Hematopoietic multipotent progenitor cell treated with erythropoietin and hydrocortisone succinate and interleukin-3 and kit ligand, for 17 days (in vitro differentiated cells): ENCODE measurements at regions not wholly inside any gene's neighbourhood (a gene's known extent, or its start where the extent isn't known, plus 50 kb on each side); places are given as distances from the start of the nearest gene placed in this dataset.
"Not testable (repeated sequence)": the region's sequence is repeated elsewhere in the genome, so short reads cannot be mapped to it uniquely, and the experiment has no call there.

ENCODE experiments used
- DNase-seq: peaks from one replicate; pipeline ENCODE4 v3.0.0-alpha.2; 2015; ENCODE audit warnings: low spot score

GRCh38 chr5:56421246-56422075 is 188.3 kb upstream of the ANKRD55 start:
- DNase-seq, result no peak

- DNase-seq, result no peak
Measured at GRCh38 chr5:56420323-56420722, 187.2 kb upstream of the ANKRD55 start.

- DNase-seq, result no peak
Measured at GRCh38 chr5:56419667-56420066, 186.5 kb upstream of the ANKRD55 start.

GRCh38 chr5:56415356-56415765 is 182.2 kb upstream of the ANKRD55 start:
- DNase-seq, result no peak

- no peak for DNase-seq
Measured at GRCh38 chr5:56414066-56414465, 180.9 kb upstream of the ANKRD55 start.

- no peak for DNase-seq
Measured at GRCh38 chr5:56413546-56413945, 180.4 kb upstream of the ANKRD55 start.

GRCh38 chr5:56412601-56413379 is 179.7 kb upstream of the ANKRD55 start:
- DNase-seq, result no peak

- no peak for DNase-seq
Measured at GRCh38 chr5:56410696-56411095, 177.6 kb upstream of the ANKRD55 start.

GRCh38 chr5:56409331-56410190 is 176.4 kb upstream of the ANKRD55 start:
- no peak for DNase-seq

GRCh38 chr5:56406838-56407237 is 173.7 kb upstream of the ANKRD55 start:
- no peak for DNase-seq

- DNase-seq, result no peak
Measured at GRCh38 chr5:56406221-56406620, 173.1 kb upstream of the ANKRD55 start.

- DNase-seq, result no peak
Measured at GRCh38 chr5:56405116-56405908, 172.2 kb upstream of the ANKRD55 start.

- DNase-seq, result no peak
Measured at GRCh38 chr5:56402266-56403220, 169.4 kb upstream of the ANKRD55 start.

GRCh38 chr5:56397796-56398195 is 164.7 kb upstream of the ANKRD55 start:
- DNase-seq, result not testable (repeated sequence)

- no peak for DNase-seq
Measured at GRCh38 chr5:56396634-56397033, 163.5 kb upstream of the ANKRD55 start.

GRCh38 chr5:56389261-56389660 is 156.1 kb upstream of the ANKRD55 start:
- no peak for DNase-seq

- DNase-seq, result no peak
Measured at GRCh38 chr5:56388229-56388985, 155.3 kb upstream of the ANKRD55 start.

GRCh38 chr5:56386046-56386445 is 152.9 kb upstream of the ANKRD55 start:
- no peak for DNase-seq

- no peak for DNase-seq
Measured at GRCh38 chr5:56384186-56384585, 151.1 kb upstream of the ANKRD55 start.

GRCh38 chr5:56383761-56384160 is 150.6 kb upstream of the ANKRD55 start:
- DNase-seq, result no peak
